ENCODE measurements at regions not wholly inside any gene's neighbourhood (a gene's known extent, or its start where the extent isn't known, plus 50 kb on each side); places are given as distances from the start of the nearest gene placed in this dataset.
"Not testable (repeated sequence)": the region's sequence is repeated elsewhere in the genome, so short reads cannot be mapped to it uniquely, and the experiment has no call there.

DNA sequence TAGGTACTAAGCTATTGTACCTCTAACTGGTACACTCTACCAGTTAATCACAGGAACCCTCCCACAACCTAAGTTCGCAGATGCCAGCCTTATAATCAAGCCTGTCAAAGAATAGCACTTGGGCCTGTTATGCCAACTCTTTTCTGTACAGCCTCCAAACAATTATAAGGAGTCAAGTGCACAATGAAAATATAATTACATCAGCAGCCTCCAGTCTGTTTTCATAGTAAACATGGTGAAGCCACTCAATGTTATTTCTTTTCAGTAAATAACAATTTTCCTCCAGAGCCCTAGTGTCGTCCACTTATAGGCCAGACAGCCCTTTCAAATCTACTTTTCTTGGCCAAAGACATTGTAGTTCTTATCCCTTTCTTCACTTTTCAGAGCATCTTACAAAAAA is 82.7 kb upstream of the CARMIL1 start:
- TF ChIP-seq CTCF (IDR thresholded peaks at IDR 0.05; ENCODE audit: unreplicated experiment), result no peak
- no peaks in the 10 kb centered on the region for H3K9me3 Mint-ChIP-seq
- no peak for DNase-seq (ENCODE audit: low spot score in 2 of 2, unreplicated experiment in 2 of 2)
- H3K27me3 Mint-ChIP-seq (ENCODE audit: low read depth), result no peaks in the 10 kb centered on the region
- no peak overlapping the region for H3K27ac Mint-ChIP-seq
- peaks cover 20% of the 10 kb centered on the region for H3K4me1 Mint-ChIP-seq
- no peak overlapping the region for H3K4me3 Mint-ChIP-seq
- H3K36me3 Mint-ChIP-seq, result no peaks in the 10 kb centered on the region

DNA sequence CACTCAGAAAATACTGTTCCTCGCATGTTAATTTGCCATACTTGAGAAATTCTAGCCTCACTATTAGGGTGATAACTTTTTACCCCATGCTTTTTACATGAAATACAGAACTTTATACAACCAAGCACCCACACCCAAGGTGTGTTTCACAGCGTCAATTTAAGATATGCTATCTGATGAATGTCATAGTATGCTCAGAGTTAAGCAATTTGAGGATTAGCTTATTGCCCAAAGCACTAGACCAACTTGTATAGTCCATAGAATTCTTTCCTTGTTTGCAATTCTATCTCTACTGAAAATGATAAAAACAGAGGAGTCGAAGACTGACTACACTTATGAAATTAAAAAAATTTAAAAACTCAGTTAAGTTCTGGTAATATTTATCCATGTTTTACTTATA is 82.1 kb upstream of the CARMIL1 start:
- no peak overlapping the region for H3K4me3 Mint-ChIP-seq
- no peaks in the 10 kb centered on the region for H3K9me3 Mint-ChIP-seq
- no peak for DNase-seq (ENCODE audit: low spot score in 2 of 2, unreplicated experiment in 2 of 2)
- H3K36me3 Mint-ChIP-seq, result no peaks in the 10 kb centered on the region
- no peak for TF ChIP-seq CTCF (IDR thresholded peaks at IDR 0.05; ENCODE audit: unreplicated experiment)
- H3K4me1 Mint-ChIP-seq, result peaks cover 18% of the 10 kb centered on the region
- no peak overlapping the region for H3K27ac Mint-ChIP-seq
- H3K27me3 Mint-ChIP-seq (ENCODE audit: low read depth), result no peaks in the 10 kb centered on the region

GRCh38 chr6:25199544-25199943 is 79.6 kb upstream of the CARMIL1 start:
- Mint-ChIP-seq H3K9me3 (peaks cover 5% of the 10 kb centered on the region), H3K27me3 (ENCODE audit: low read depth) (no peaks in the 10 kb centered on the region)

GRCh38 chr6:25202504-25202903 is 76.7 kb upstream of the CARMIL1 start:
- TF ChIP-seq CTCF (IDR thresholded peaks at IDR 0.05; ENCODE audit: unreplicated experiment), result no peak
- no peak for DNase-seq (ENCODE audit: low spot score in 2 of 2, unreplicated experiment in 2 of 2)
- Mint-ChIP-seq H3K4me1 (peaks cover 1% of the 10 kb centered on the region), H3K36me3 (peaks cover 15% of the 10 kb centered on the region), H3K4me3 (no peak overlapping the region), H3K9me3 (peaks cover 22% of the 10 kb centered on the region), H3K27me3 (ENCODE audit: low read depth) (no peaks in the 10 kb centered on the region), H3K27ac (no peak overlapping the region)

More at GRCh38 chr6:25199544-25199943, 79.6 kb upstream of the CARMIL1 start:
- H3K36me3 Mint-ChIP-seq, result peaks cover 1% of the 10 kb centered on the region
- no peak overlapping the region for H3K27ac Mint-ChIP-seq
- no peak overlapping the region for H3K4me3 Mint-ChIP-seq
- no peak for DNase-seq (ENCODE audit: low spot score in 2 of 2, unreplicated experiment in 2 of 2)
- H3K4me1 Mint-ChIP-seq, result peaks cover 1% of the 10 kb centered on the region
- TF ChIP-seq CTCF (IDR thresholded peaks at IDR 0.05; ENCODE audit: unreplicated experiment), result no peak

GRCh38 chr6:25205629-25206028 is 73.5 kb upstream of the CARMIL1 start:
- Mint-ChIP-seq H3K27me3 (ENCODE audit: low read depth) (no peaks in the 10 kb centered on the region), H3K9me3 (peaks cover 44% of the 10 kb centered on the region), H3K27ac (no peak overlapping the region), H3K4me3 (no peak overlapping the region), H3K36me3 (peaks cover 15% of the 10 kb centered on the region), H3K4me1 (peaks cover 1% of the 10 kb centered on the region)
- DNase-seq (ENCODE audit: low spot score in 2 of 2, unreplicated experiment in 2 of 2), result no peak
- TF ChIP-seq CTCF (IDR thresholded peaks at IDR 0.05; ENCODE audit: unreplicated experiment), result no peak

DNA sequence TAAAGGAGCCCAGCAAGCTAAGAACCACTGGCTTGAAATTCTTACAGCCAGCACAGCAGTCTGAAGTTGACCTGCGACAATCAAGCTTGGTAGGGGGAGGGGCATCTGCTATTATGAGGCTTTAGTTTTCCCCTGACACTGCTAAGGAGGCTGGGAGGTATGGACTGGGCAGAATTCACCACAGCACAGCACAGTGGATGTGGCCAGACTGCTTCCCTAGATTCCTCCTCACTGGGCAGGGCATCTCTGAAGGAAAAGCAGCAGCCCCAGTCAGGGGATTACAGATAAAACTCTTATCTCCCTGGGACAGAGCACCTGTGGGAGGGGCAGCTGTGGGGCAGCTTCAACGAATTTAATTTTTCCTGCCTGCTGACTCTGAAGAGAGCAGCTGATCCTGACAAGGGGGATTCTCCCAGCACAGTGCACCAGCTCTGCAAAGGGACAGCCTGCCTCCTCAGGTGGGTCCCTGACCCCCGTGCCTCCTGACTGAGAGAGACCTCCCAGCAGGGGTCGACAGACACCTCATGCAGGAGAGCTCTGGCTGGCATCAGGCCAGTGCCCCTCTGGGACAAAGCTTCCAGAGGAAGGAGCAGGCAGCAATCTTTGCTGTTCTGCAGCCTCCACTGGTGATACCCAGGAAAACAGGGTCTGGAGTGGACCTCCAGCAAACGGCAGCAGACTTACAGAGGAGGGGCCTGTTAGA is 71.6 kb upstream of the CARMIL1 start:
- DNase-seq (ENCODE audit: low spot score in 2 of 2, unreplicated experiment in 2 of 2); H3K27ac Mint-ChIP-seq; H3K4me1 Mint-ChIP-seq; H3K4me3 Mint-ChIP-seq; H3K27me3 Mint-ChIP-seq (ENCODE audit: low read depth): not testable (repeated sequence)
- peaks cover 62% of the 10 kb centered on the region for H3K9me3 Mint-ChIP-seq
- peaks cover 15% of the 10 kb centered on the region for H3K36me3 Mint-ChIP-seq

Data from mesothelial cell of epicardium (in vitro differentiated cells).